GM12878 (cell line): ENCODE measurements at regions not wholly inside any gene's neighbourhood (a gene's known extent, or its start where the extent isn't known, plus 50 kb on each side); places are given as distances from the start of the nearest gene placed in this dataset.

Source experiments
- ASH2L ChIP-seq: fragments of 300-600, 200-600 bp; sonication (generic); IDR thresholded peaks from 2 replicates; pipeline ENCODE4 v1.6.1; 2017; ENCODE audit warnings: low read depth, mild to moderate bottlenecking, borderline replicate concordance
- CHD4 ChIP-seq: fragments of 200-600 bp; sonication (generic); IDR thresholded peaks from 2 replicates; pipeline ENCODE4 v1.6.1; 2016; ENCODE audit warnings: mild to moderate bottlenecking
- CUX1 ChIP-seq: IDR thresholded peaks from 2 replicates; pipeline ENCODE4 v1.6.1; 2012; ENCODE audit warnings: improper control_type of control experiment, low read depth, low read length; ENCODE audit not compliant: insufficient replicate concordance
- IRF4 ChIP-seq: IDR thresholded peaks from 2 replicates; pipeline ENCODE4 v1.6.1; 2011; ENCODE audit warnings: low read depth, low read length
- PRDM15 ChIP-seq: fragments of 450-650 bp; formaldehyde crosslinking; IDR thresholded peaks from 2 replicates; pipeline ENCODE4 v1.4.0; 2020; ENCODE audit warnings: mild to moderate bottlenecking, moderate library complexity
- RB1 ChIP-seq: fragments of 450-650 bp; formaldehyde crosslinking; IDR thresholded peaks from 2 replicates; pipeline ENCODE4 v1.6.1; 2017; ENCODE audit warnings: mild to moderate bottlenecking, borderline replicate concordance
- TAF1 ChIP-seq: IDR thresholded peaks from 2 replicates; pipeline ENCODE4 v1.6.1; 2011; ENCODE audit warnings: mild to moderate bottlenecking, low read depth, low read length, borderline replicate concordance
- USF2 ChIP-seq: IDR thresholded peaks from 2 replicates; pipeline ENCODE4 v1.6.1; 2011; ENCODE audit warnings: low read depth, low read length, improper control_type of control experiment, borderline replicate concordance
- YBX1 ChIP-seq: fragments of 450-650 bp; IDR thresholded peaks from 2 replicates; pipeline ENCODE4 v1.6.1; 2016; ENCODE audit warnings: antibody characterized with exemption
- ZBTB33 ChIP-seq: fragments of 450-650 bp; IDR thresholded peaks from 2 replicates; pipeline ENCODE4 v1.6.1; 2017; ENCODE audit warnings: mild to moderate bottlenecking

- TF ChIP-seq ZBTB33 (no peak), TAF1 (no peak), USF2 (no peak), IRF4 (no peak), CUX1 (no peak), ASH2L (no peak), YBX1 (no peak), PRDM15 (CRISPR knock-in tag) (no peak), RB1 (no peak), CHD4 (no peak)
Observed at GRCh38 chr9:115369322-115369957, 251.5 kb upstream of the TNC start (continued).
